CD4-positive, alpha-beta T cell (primary cell): ENCODE measurements at regions not wholly inside any gene's neighbourhood (a gene's known extent, or its start where the extent isn't known, plus 50 kb on each side); places are given as distances from the start of the nearest gene placed in this dataset.

Experiments used
- ATAC-seq: fragments of 200-7000 bp; cut with Tn5 transposase; one replicate; pipeline ENCODE4 v1.10.0; 2022; ENCODE audit warnings: mild to moderate bottlenecking; ENCODE audit not compliant: poor library complexity
- CTCF ChIA-PET: fragments of 350-600 bp; sonication (Branson Sonifier 250); formaldehyde crosslinking; loops from one replicate; lab custom pipeline; 2021; ENCODE audit warnings: antibody characterized with exemption, inconsistent platforms; lab: Charles Lee
- POLR2A ChIA-PET: fragments of 350-600 bp; sonication (Branson Sonifier 250); formaldehyde crosslinking; loops from one replicate; lab custom pipeline; 2021; ENCODE audit warnings: antibody characterized with exemption, inconsistent platforms; lab: Charles Lee
- DNase-seq, 14 experiments: peaks; one replicate each; pipeline ENCODE4 v3.0.0-alpha.2; 2013 to 2020; ENCODE audit warnings: mixed read lengths in 2 of 14
- H3K27ac ChIP-seq, 2 donors: one replicate each; pipeline versions ENCODE4 v1.5.1 to v1.7.0; 2013; ENCODE audit warnings: low read length in 2 of 2, low read depth in 1 of 2, mild to moderate bottlenecking in 1 of 2
- H3K27me3 ChIP-seq, 2 experiments: 1 replicate in 1 of 2; 2 replicates in 1 of 2; pipeline versions ENCODE4 v1.6.1 to v1.7.0; 2013; ENCODE audit warnings: low read length in 2 of 2, control low read depth in 1 of 2, mild to moderate bottlenecking in 1 of 2, moderate library complexity in 1 of 2; ENCODE audit not compliant: insufficient read depth in 2 of 2, control insufficient read depth in 1 of 2
- H3K36me3 ChIP-seq: one replicate; pipeline ENCODE4 v1.6.1; 2013; ENCODE audit warnings: low read length, control low read depth; ENCODE audit not compliant: insufficient read depth
- H3K4me1 ChIP-seq: one replicate; pipeline ENCODE4 v1.6.1; 2013; ENCODE audit warnings: low read length, control low read depth; ENCODE audit not compliant: insufficient read depth
- H3K4me3 ChIP-seq: one replicate; pipeline ENCODE4 v1.5.1; 2013; ENCODE audit warnings: mild to moderate bottlenecking, low read length, moderate library complexity
- H3K9me3 ChIP-seq, 2 experiments: 1 replicate in 1 of 2; 2 replicates in 1 of 2; pipeline versions ENCODE4 v1.6.1 to v1.7.0; 2013; ENCODE audit warnings: low read length in 2 of 2, mild to moderate bottlenecking in 2 of 2, control low read depth in 1 of 2, moderate library complexity in 1 of 2; ENCODE audit not compliant: control insufficient read depth in 1 of 2, insufficient read depth in 1 of 2
- H3K27ac Mint-ChIP-seq: one replicate; pipeline ENCODE4 v1.8.0; 2020; ENCODE audit warnings: mixed read lengths
- H3K27me3 Mint-ChIP-seq: one replicate; pipeline ENCODE4 v1.8.0; 2021; ENCODE audit warnings: mixed read lengths
- H3K36me3 Mint-ChIP-seq: one replicate; pipeline ENCODE4 v1.8.0; 2021; ENCODE audit warnings: low read depth, mixed read lengths
- H3K4me1 Mint-ChIP-seq: one replicate; pipeline ENCODE4 v1.8.0; 2021; ENCODE audit warnings: low read depth, mixed read lengths
- H3K4me3 Mint-ChIP-seq: one replicate; pipeline ENCODE4 v1.8.0; 2020; ENCODE audit warnings: mild to moderate bottlenecking, mixed read lengths
- H3K9me3 Mint-ChIP-seq: one replicate; pipeline ENCODE4 v1.8.0; 2020; ENCODE audit warnings: mixed read lengths
- CTCF ChIP-seq: fragments of 200-600 bp; IDR thresholded peaks from one replicate; pipeline ENCODE4 v1.8.0; 2022; ENCODE audit warnings: antibody characterized with exemption, mild to moderate bottlenecking
- intact Hi-C, 2 experiments: fragments of 100-400 bp; cut with DNase I in 1 of 2; cut with micrococcal nuclease in 1 of 2; formaldehyde crosslinking; loops; one replicate each; pipeline versions ENCODE4 v1.15.1 to v1.9.0; 2023 to 2025; cut with DNase I, micrococcal nuclease

DNA sequence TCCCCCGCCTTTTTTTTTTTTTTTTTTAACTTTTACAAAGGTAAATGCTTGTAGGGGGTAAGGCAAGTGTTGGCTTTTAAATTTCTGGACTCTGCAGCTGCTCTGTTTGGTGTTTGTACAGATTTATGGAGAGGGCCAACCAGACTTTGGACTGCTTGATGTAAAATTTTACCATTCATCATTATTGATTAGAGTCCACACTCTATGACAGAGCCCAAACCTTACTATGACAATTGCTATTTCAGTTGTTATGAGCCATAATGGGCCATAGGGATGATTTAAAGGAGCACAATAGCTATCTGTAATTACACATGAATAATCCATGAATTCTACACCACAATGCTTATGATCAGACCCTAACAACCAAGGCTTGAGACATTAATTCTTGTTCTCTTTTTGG lies 867.2 kb downstream of the NR2F1-AS1 start:
- intact Hi-C loops: no loop called here

GRCh38 chr5:92713335-92713743 lies 867.7 kb downstream of the NR2F1-AS1 start:
- DNase-seq (no peak), ATAC-seq (no peak)
- no peaks in the 10 kb centered on the region for H3K9me3 Mint-ChIP-seq
- intact Hi-C loops: no loop called here
- no peak overlapping the region for H3K4me3 Mint-ChIP-seq
- Histone ChIP-seq H3K27ac (no peak overlapping the region), H3K9me3 (no peaks in the 10 kb centered on the region), H3K4me1 (no peaks in the 10 kb centered on the region), H3K27me3 (no peaks in the 10 kb centered on the region), H3K36me3 (no peaks in the 10 kb centered on the region), H3K4me3 (no peak overlapping the region)
- ChIA-PET POLR2A (no interaction called here), CTCF (no interaction called here)
- no peaks in the 10 kb centered on the region for H3K27me3 Mint-ChIP-seq
- no peak for TF ChIP-seq CTCF
- no peak overlapping the region for H3K27ac Mint-ChIP-seq
- no peaks in the 10 kb centered on the region for H3K4me1 Mint-ChIP-seq
- H3K36me3 Mint-ChIP-seq: no peaks in the 10 kb centered on the region

More for the DNA sequence above, 867.2 kb downstream of the NR2F1-AS1 start:
- no peaks in the 10 kb centered on the region for H3K4me1 Mint-ChIP-seq
- TF ChIP-seq CTCF: no peak
- no peaks in the 10 kb centered on the region for H3K9me3 Mint-ChIP-seq
- no peaks in the 10 kb centered on the region for H3K4me1 ChIP-seq
- H3K9me3 ChIP-seq: no peaks in the 10 kb centered on the region
- DNase-seq (no peak), ATAC-seq (no peak)
- ChIA-PET POLR2A (no interaction called here), CTCF (no interaction called here)
- H3K27ac ChIP-seq: no peak overlapping the region
- no peaks in the 10 kb centered on the region for H3K27me3 Mint-ChIP-seq
- H3K27me3 ChIP-seq: no peaks in the 10 kb centered on the region
- H3K4me3 Mint-ChIP-seq: no peak overlapping the region
- no peak overlapping the region for H3K4me3 ChIP-seq
- no peak overlapping the region for H3K27ac Mint-ChIP-seq
- no peaks in the 10 kb centered on the region for H3K36me3 Mint-ChIP-seq
- no peaks in the 10 kb centered on the region for H3K36me3 ChIP-seq

GRCh38 chr5:92711956-92712355 lies 869.1 kb downstream of the NR2F1-AS1 start:
- H3K27me3 Mint-ChIP-seq: no peaks in the 10 kb centered on the region
- ATAC-seq (no peak), DNase-seq (no peak)
- H3K36me3 Mint-ChIP-seq: no peaks in the 10 kb centered on the region
- POLR2A ChIA-PET: no interaction called here
- H3K27ac ChIP-seq: no peak overlapping the region
- H3K27me3 ChIP-seq: no peaks in the 10 kb centered on the region
- intact Hi-C loops: no loop called here
- H3K27ac Mint-ChIP-seq: no peak overlapping the region
- no peaks in the 10 kb centered on the region for H3K9me3 Mint-ChIP-seq
- H3K4me3 ChIP-seq: no peak overlapping the region
- no peaks in the 10 kb centered on the region for H3K36me3 ChIP-seq
- H3K9me3 ChIP-seq: no peaks in the 10 kb centered on the region
- no peak overlapping the region for H3K4me3 Mint-ChIP-seq
- no peaks in the 10 kb centered on the region for H3K4me1 Mint-ChIP-seq
- H3K4me1 ChIP-seq: no peaks in the 10 kb centered on the region
- CTCF ChIA-PET: no interaction called here
- TF ChIP-seq CTCF: no peak
